Epithelial cell of proximal tubule (primary cell): ENCODE measurements at regions not wholly inside any gene's neighbourhood (a gene's known extent, or its start where the extent isn't known, plus 50 kb on each side); places are given as distances from the start of the nearest gene placed in this dataset.

Experiments
- DNase-seq: peaks from one replicate; pipeline ENCODE4 v3.0.0-alpha.2; 2011; ENCODE audit warnings: low read depth
- H3K4me3 ChIP-seq: 2 replicates; pipeline ENCODE4 v1.5.1; 2011; ENCODE audit warnings: low read depth, mild to moderate bottlenecking, low read length
- TF ChIP-seq, protein P1 (sequence below): conservative IDR thresholded peaks from 2 replicates; pipeline ENCODE4 v1.5.1; 2012; ENCODE audit warnings: low read depth, mild to moderate bottlenecking, low read length

DNA sequence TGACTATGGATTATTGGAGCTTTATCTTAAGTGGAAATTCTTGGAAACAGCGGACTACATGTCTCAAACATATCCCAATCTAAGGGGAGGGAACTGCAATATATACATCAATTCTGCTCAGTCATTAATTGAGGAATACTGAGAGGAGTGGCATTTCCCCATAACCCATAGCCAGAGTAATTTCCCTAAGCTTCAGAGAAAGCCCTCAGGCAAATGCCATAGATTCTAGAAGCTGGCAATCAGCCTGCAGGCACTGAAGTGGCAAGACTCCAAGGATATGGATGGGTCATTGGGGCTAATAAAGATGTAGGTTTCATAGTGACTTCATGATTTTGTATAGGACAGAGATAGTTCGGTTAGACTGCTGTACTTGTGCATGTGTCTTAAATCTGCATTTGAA, 1960.5 kb upstream of the PIK3C3 start:
- TF ChIP-seq, protein P1, sequence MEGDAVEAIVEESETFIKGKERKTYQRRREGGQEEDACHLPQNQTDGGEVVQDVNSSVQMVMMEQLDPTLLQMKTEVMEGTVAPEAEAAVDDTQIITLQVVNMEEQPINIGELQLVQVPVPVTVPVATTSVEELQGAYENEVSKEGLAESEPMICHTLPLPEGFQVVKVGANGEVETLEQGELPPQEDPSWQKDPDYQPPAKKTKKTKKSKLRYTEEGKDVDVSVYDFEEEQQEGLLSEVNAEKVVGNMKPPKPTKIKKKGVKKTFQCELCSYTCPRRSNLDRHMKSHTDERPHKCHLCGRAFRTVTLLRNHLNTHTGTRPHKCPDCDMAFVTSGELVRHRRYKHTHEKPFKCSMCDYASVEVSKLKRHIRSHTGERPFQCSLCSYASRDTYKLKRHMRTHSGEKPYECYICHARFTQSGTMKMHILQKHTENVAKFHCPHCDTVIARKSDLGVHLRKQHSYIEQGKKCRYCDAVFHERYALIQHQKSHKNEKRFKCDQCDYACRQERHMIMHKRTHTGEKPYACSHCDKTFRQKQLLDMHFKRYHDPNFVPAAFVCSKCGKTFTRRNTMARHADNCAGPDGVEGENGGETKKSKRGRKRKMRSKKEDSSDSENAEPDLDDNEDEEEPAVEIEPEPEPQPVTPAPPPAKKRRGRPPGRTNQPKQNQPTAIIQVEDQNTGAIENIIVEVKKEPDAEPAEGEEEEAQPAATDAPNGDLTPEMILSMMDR, result no peak
- H3K4me3 ChIP-seq, result no peak overlapping the region
- DNase-seq, result no peak

DNA sequence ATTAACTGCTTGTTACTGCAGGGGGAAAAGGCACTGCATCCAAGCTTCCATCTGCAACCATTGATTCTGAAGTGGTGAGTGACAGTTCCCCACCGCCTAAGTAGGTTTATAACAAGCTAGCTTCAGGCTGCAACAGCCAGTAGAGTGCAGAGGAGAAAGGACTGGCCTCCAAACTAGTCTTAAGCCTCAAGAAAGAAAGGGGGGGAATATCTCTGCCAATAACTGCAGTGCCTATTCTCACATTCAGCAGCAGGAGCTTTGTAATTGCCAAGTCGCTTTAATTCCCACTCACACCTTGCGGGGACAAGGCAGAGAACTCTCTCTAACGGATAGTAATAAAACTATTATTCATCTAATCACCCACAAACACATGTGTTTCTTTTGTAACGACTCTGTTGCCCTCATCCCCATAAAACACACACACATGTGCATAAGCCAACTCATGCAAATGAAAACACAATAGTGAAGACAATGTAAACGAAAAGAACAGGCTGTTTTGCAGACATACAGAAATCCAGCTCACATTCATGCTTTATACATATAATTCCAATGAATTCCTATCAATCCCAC, 1963.3 kb upstream of the PIK3C3 start:
- DNase-seq, result no peak
- no peak overlapping the region for H3K4me3 ChIP-seq
- TF ChIP-seq, protein P1, result no peak

DNA sequence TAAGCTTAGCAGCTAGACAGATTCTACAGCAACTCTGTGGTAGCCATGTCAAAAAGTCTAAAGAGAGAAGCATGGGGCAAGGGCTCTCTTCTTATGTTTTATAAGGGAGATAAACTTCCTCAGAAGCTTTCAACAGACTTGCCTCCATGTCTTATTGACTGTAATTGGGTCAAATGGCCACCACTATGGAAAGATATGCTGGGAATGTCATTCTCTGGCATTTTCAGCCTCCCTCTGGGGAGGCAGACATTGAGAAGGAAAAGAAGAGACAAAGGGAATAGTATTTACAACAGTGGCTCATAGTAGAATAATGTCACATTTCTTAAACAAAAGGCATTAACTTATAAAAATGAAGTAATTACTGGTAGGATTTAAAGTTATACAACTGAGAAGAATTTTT, 1964.5 kb upstream of the PIK3C3 start:
- no peak for DNase-seq
- TF ChIP-seq, protein P1, result no peak
- no peak overlapping the region for H3K4me3 ChIP-seq

DNA sequence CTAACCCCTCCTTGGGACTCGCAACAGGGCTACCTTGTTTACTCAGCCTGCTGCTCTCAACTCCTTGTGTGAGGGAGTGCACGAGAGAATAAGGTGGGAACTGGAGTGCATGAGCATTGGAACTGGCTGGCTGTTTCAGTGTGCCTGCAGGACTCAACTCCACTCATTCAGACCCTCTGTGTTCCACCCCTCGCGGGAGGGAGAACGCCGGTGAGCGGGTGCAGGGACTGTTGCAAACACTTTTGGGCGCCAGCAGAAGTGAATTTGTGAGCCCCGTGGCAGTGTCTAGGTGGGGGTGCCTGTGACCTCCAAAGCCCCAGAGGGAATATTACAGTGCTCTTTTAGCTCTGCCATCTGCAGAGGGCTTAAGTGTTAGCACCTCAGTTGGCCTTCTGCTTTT, 1978.3 kb upstream of the PIK3C3 start:
- H3K4me3 ChIP-seq, result no peak overlapping the region
- no peak for DNase-seq
- TF ChIP-seq, protein P1, result no peak

DNA sequence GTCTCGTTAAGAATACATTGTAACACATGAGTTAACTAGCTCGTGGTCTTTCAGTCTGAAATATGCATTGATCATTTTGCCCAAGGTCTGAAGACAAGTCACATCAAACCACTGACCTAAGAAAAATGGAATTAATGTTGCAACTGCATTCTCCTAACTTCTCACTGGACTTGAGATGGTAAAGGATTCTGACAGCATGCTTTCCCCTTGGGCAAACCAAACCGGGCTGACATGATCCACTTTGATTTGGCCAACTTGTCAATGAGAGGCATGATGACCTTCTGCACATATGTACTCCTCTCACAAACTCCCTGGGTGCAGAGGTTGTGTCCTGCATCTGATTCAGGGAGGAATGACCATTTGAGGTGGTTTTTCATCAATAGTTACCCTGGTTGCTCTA, 1982.5 kb upstream of the PIK3C3 start:
- H3K4me3 ChIP-seq, result no peak overlapping the region
- TF ChIP-seq, protein P1, result no peak
- DNase-seq, result no peak

DNA sequence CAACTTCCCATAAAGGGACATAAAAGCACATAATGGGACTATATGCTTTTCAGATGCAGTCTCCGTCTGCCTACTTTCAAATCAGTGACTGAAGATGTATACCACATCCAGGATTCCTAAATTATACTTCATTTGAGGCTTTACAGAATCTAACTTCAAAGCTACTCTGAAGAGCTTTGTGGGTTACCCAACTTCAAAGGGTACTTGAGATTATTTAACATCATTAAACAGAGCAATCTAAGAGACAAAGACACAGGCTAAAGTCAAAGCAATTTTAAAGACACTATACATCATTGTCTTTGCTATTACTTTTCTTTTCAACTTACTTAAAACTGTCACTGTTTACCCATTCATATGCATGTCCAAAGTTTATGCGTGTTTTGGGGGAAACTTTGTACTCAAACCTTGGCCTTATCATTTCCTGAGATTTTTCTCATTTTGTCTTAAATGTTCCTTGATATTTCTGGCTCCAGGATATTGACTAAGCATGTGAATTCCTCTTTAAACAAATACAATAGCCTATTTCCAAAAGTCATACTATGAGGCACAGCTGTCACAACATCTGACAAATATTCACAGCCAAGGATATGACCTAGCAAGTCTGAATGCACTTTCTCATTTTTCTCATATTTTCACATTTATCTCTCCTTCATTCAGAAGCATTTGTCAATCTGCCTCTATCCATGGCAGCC, 1985.1 kb upstream of the PIK3C3 start:
- TF ChIP-seq, protein P1, result no peak
- no peak overlapping the region for H3K4me3 ChIP-seq
- DNase-seq, result no peak

DNA sequence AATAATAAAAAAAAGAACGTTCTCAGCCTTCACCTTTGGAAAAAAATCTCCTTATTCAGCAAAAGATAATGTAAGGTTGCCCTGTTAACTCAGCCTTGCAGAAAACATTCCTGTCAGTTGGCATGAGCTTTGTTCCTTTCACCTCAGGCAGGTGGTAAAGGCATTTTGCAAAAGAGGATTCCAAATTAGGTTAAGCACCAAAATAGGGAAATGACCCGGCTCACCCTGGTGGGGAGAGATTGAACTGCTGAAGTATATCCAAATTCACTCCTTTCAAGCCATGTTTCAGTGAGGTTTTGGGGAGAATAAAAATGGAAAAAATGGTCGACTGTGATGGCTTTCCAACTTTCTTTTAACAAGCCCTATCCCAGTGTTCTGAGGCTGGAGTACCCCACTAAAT, 1988.8 kb upstream of the PIK3C3 start:
- H3K4me3 ChIP-seq, result no peak overlapping the region
- TF ChIP-seq, protein P1, result peak; percentile 39
- no peak for DNase-seq
